T47D (cell line): ENCODE measurements at regions not wholly inside any gene's neighbourhood (a gene's known extent, or its start where the extent isn't known, plus 50 kb on each side); places are given as distances from the start of the nearest gene placed in this dataset.

Experiments used
- DNase-seq, 2 experiments: peaks; one replicate each; pipeline versions ENCODE4 v3.0.0 to v3.0.0-alpha.2; 2011 to 2012; ENCODE audit warnings: low read depth in 1 of 2, low spot score in 1 of 2
- JUND ChIP-seq: IDR thresholded peaks from 2 replicates; pipeline ENCODE4 v1.6.1; 2012; ENCODE audit warnings: low read depth
- in situ Hi-C: cut with HindIII; loops from 2 replicates; pipeline ENCODE4 v1.10.0; 2016; ENCODE audit warnings: low sequenced_read_pairs, low pct_unique_long_range_greater_than_20kb

- no peak for DNase-seq
- no peak for TF ChIP-seq JUND
- in situ Hi-C loops = no loop called here
These were observed 166.7 kb upstream of the ELL2 start for GRCh38 chr5:96128204-96128864.

DNA sequence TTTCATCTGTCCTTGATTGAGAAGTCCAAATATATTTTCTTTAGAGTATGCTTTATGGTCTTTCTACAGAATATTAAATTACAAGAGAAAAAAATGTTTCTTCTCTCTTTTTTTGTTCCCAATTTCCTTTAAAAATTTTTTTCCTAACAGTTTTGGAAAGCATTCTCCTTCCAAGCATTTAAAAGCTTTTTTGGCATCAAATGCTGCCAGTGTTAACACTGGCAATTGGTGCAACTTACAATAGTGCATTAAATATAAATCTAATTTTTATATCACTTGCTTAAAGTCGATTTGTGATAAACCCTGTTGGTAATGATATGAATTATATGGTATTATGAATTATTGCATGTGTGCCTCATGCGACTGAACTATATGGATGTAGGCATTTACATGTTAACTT lies 165.9 kb upstream of the ELL2 start:
- DNase-seq = no peak
- TF ChIP-seq JUND = no peak
- in situ Hi-C loops = no loop called here

GRCh38 chr5:96125231-96125891 lies 163.7 kb upstream of the ELL2 start:
- in situ Hi-C loops = no loop called here
- no peak for DNase-seq
- no peak for TF ChIP-seq JUND

GRCh38 chr5:96124589-96124988 lies 162.9 kb upstream of the ELL2 start:
- in situ Hi-C loops = no loop called here
- TF ChIP-seq JUND = no peak
- DNase-seq = no peak

GRCh38 chr5:96123418-96123817 lies 161.8 kb upstream of the ELL2 start:
- no peak for DNase-seq
- no peak for TF ChIP-seq JUND
- in situ Hi-C loops = no loop called here

- no peak for DNase-seq
- TF ChIP-seq JUND = no peak
- in situ Hi-C loops = no loop called here
These were observed 159.7 kb upstream of the ELL2 start for GRCh38 chr5:96121364-96121763.

GRCh38 chr5:96120120-96120519 lies 158.5 kb upstream of the ELL2 start:
- DNase-seq = no peak
- in situ Hi-C loops = no loop called here
- TF ChIP-seq JUND = no peak

- peak in 1 of 2 experiments; percentile 12 for DNase-seq
These were observed 156.4 kb upstream of the ELL2 start for GRCh38 chr5:96117771-96118651.

DNA sequence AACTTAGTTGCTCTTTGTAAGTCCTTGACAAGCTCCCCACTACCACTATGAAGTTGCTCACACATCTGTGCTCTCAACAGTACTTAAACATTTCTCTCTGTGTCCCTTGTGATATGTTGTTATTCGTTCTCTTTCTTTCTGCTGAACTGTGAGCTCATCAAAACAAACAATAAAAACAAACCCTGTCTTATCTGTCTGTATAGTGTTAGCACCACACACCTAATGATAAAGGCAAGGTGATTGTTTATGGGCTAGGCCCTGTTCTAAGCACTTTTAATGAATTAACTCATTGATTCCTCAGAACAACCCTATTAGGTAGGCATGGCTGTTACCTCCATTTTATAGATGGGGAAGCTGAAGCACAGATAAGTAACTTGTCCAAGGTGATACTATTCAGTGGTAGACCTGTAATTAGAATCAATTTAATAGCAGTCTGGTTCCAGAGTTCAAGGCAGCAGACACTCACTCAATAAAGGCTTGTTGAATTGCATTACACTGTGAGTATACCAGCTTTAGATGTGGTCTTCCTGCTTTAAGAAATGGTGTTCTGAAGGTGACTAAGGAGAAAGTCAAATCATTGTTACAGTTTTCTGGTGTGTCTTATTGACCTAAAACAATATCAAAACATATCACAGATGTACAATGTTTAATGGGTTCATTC lies 153.6 kb upstream of the ELL2 start:
- in situ Hi-C loops = no loop called here
- no peak for DNase-seq
- no peak for TF ChIP-seq JUND

More at GRCh38 chr5:96117771-96118651, 156.4 kb upstream of the ELL2 start:
- no peak for TF ChIP-seq JUND
- in situ Hi-C loops = no loop called here

DNA sequence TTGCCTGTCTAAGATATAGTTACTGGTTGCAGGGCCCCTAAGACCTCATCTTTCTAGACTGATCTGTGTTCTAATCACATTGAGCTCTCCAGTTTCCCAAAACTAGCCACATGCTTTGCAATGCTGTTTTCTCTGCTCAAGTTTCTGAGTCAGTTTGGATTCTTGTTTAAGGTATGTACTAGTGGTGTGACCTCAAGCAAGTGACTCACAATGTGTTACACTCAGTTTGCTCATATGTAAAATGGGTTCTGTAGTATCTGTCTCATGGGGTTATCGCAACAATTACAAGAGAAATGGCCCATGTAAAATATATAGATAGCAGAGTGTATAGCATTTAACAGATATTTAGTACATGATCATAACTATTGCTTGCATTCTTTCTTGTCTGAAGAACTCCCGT lies 153.1 kb upstream of the ELL2 start:
- DNase-seq = no peak
- in situ Hi-C loops = no loop called here

GRCh38 chr5:96113170-96113939 lies 151.7 kb upstream of the ELL2 start:
- in situ Hi-C loops = no loop called here
- TF ChIP-seq JUND = no peak
- peak in 1 of 2 experiments; percentile 6 for DNase-seq

More for the DNA sequence above, 153.1 kb upstream of the ELL2 start:
- TF ChIP-seq JUND = no peak

GRCh38 chr5:96112703-96113102 lies 151.1 kb upstream of the ELL2 start:
- TF ChIP-seq JUND = no peak
- no peak for DNase-seq
- in situ Hi-C loops = no loop called here
